Tongue (tissue), 1 donor: ENCODE measurements at regions not wholly inside any gene's neighbourhood (a gene's known extent, or its start where the extent isn't known, plus 50 kb on each side); places are given as distances from the start of the nearest gene placed in this dataset.
"Not testable (repeated sequence)": the region's sequence is repeated elsewhere in the genome, so short reads cannot be mapped to it uniquely, and the experiment has no call there.

Experiments
- DNase-seq: peaks from one replicate; pipeline ENCODE4 v3.0.0-alpha.2; 2015

DNA sequence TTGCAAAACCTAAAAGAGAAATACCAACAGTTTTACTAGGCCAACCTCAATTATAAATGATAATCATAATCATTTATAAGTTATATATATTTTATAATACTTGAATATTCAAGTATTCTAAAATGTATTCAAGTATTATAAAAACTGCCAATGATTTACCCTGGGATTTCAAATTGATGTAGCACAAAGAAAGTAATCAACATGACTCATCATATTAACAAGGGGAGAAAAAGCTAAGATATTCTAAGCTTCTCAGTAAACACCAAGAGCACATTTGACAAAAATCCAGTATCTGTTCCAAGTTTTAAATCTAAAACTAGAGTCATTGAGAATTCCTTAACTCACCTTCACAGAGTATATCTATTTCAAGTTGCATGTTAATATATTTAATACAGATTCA lies 56.1 kb downstream of the CAPZA3 start:
- DNase-seq, result no peak

DNA sequence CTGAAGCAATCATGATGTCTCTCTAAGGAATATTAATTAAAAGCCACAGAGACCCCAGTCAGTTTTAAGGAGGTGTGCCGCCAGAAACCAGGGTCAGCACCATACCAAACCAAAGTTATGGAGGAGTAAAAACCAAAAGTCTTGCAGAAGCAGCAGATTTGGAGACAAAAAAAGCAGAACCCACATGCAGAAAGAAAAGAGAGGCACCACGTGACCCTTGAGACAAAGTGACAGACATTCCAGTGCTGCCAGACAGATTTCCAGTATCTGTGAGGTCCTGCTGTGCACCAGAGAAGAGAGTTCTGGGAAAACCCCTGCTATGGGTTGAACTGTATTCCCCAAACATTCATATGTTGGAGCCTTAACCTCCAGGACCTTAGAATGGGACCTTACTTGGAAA lies 59.7 kb downstream of the CAPZA3 start:
- no peak for DNase-seq

DNA sequence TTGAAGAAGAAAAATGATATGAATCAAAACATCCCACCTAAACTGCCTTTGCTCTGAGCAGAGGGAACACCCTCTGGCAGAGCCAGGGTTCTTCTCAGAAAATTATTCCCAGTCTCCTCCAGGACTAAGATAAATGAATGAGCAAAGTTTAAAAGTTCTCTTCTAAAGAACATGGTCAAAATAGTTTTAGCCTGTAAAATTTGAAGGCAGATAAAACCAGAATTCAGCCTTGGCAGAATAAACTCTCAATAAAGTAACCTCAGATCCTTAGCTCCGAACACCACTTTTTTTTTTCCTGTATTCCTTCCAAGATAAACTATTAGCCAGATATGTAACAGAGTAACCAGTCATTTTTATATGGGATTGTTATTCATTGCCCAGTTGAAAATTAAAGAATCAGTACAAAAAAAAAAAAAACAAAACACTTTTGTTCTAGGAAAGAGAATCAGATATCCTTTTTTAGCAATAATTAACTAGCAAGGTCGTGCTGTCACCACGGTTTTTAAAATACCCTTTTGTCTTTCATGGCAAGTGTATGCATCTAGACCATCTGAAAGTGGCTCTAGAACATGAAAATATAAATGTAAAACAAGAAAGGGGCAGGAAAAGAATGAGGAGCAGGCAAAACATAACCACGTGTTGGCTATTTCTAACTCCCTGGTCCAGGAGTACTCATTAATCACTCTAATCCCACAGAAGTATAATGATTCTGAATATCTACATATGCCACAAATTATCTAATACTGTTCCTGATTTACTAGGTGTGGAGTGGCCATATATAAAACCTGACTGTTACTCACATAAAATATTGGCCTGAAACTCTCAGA lies 60.8 kb downstream of the CAPZA3 start:
- no peak for DNase-seq

DNA sequence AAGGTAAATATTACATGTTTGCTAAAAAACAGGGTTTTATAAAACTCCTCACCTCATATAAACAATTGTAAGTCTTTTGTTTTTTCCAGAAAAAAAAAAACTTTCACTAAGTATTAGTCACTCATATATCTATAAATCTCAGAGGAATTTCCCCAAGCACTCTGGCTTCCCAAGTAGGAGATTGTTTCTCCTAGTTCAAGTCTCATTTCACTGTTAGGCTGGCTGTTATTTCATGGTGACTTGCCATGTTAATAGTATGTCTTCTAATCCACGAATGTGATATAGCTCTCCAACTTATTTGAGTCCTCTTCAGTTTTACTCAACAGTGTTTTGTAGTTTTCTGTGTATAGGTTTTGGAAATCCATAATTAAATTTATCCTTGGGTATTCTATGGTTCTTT lies 61.6 kb downstream of the CAPZA3 start:
- DNase-seq, result no peak

DNA sequence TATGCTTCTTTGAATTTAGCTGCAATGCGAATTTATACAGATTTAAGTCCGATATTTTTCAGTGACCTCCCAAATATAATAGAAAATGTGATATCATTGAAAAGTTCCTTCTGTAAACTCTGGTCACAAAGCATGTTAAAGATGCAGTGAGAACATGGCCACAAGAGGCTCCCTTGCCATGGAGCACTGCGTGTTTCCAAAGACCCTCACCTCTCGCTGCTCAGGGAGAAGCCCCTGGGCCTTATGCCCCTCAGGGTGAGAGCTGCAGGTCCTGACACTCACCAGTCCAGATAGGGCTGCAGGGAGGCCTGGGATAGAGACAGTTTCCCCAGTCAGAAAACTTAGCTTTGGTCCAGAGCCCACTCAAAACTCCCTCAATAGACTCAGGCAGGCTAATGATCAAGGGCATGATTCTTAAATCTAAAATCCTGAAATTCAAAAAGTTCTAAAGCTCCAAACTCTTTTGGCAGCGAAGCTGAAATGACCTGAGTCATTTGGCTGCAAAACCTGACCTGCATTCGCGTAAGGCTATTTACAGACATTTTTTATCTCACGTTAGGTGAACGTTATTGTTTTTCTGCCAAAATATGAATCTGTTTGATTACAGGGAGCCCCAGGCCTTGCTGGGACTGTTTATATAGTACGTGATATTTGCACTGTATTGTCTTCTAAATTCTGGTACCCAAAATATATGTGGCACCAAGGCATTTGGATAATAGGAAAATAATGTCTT lies 67.8 kb downstream of the CAPZA3 start:
- no peak for DNase-seq

DNA sequence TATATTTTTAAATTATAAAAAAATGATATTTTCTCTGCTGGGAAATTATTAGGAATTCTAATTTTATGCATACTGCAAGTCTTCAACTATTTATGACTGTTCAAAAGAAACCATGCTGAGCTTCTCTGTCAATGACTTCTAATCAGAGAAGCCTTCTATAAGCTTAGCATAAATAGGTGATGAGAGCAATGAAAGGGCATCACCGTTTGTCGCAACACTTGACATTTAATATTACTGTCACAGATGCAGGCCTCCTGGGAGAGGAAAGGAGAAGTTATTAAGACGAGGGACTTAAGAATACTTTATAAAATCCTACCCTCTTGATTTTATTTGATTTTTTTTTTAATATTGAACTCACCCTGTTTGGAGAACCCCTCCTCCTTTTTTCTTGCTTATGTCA lies 69.8 kb downstream of the CAPZA3 start:
- DNase-seq, result no peak

DNA sequence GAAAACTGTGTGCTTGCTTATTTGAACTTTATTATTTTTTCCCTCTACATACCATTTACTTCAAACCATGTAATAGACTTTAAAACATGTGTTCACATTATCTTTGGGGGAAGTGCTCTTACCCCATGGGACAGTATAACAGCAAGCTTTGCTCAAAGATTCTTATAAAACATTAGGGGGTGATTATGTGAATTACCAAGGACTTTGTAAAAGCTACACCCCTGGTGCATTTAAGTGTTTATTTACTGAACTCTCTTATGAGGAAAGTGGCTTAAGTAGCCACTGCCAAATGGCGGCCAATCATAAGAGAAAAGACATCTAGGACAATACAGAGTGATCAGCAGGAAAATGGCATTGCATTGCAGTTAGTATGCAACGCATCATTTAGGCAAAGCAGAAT lies 70.3 kb downstream of the CAPZA3 start:
- no peak for DNase-seq

DNA sequence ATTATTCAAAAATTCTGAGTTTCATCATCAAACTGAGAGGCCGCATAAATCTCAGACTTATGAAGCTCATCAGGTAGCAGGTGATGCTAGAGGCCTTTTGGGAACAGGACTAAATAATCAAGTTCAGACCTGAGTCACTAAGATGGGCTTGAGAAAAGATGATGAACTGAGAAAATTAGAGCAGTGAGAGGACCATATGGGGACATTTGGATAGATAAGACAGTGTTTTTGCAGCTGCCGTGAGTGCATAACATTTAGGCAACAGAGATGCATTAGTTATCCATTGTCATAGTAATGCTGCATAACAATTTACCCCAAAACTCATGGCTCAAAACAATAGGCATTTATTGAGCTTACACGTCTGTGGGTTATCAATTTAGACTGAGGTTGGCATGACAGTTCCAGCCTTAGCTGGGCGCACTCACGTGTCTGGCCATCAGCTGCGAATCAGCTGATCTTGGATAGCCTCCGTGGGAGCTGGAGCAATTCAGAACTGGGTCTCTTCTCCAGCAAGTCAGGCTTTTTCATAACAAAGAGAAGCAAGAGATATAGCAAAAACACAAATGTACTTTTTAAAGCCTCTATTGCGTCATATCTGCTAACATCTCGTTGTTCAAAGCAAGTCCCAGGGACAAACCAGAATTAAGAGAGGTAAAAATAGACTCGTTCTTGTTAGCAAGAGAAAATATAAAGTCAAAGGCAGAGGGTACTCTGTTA lies 72.8 kb downstream of the CAPZA3 start:
- DNase-seq, result no peak

DNA sequence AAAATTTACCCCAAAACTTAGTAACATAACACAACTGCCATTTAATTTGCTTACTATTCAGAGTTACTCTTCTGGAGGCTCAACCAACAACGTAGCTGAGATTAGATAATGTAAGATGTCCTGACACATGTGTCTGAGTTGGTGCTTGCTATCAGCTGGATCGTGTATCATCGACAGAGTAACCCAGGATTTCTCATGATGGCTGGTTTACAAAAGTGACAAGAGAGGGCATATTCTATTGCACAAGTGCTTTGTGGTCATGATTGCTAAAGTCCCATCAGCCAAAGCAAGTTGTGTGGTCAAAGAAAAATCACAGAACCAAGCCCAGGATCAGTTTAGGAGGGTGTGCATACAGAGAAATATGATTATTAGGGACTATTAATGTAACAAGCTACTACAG lies 73.4 kb downstream of the CAPZA3 start:
- DNase-seq, result no peak

DNA sequence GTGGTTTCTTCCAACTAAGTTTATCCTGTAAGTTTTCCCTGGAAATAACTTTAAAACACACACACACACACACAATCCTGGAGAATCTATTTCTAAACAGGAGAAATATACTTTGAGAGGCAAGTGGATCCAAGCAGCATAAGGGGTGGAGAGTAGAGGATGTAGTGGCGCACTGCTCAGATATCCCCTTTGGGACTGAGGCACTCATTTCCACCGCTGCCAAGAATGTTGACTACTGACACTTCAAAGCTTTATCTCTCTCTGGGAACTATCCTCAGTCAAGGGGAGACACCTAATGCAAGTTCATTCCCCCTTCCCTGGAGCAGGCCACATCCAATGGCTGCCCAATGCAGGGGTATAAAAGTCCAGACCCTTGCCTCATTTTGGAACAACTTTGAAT lies 75.8 kb downstream of the CAPZA3 start:
- DNase-seq, result no peak

DNA sequence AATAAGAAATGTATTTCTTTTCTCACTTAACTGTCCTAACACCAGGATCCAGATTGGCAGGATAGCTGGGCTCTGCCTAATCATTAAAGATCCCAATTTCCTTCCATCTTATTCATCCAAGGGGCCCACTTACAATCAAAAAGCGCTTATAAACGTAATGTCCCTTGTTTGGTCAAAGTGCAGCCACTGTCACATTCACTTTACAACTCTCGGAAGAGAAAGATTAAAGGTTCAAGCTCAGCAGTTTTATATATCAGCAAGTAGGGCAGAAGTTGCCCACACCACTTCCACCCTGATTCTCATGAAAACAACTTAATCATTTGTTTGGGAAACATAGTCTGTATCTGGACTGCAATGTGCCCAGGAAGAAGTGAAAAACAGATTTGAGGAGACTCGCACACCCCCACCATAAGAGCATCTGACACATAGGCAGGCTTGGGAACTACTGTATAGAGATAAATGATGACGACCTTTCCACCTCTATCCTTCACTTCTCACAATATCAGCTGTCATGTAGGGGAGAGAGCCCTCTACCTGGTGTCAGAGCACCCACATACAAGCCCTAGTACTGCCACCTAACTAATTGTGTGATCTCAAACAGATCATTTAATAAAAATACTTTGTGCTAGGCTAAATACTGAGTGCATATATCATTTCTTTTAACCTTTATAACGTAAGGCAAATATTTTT lies 80.8 kb downstream of the CAPZA3 start:
- no peak for DNase-seq

DNA sequence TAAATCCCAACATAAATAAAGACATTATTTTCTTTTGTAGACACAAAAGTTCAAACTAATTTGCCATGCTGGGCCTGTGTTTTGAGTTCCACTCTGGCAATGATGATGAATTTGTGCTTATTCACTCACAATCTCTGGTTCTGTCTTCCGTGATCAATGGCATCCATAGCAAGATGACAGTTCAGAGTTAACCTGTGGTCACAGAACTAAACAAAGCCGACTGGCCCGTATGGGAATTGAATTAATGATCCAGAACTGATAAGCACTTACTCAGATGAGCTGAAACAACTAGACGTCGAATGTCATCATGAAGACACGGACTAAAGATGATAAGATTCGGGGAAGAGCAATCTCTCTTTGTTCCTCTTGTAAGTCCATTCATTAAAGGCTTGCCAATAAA lies 81.6 kb downstream of the CAPZA3 start:
- DNase-seq, result no peak

DNA sequence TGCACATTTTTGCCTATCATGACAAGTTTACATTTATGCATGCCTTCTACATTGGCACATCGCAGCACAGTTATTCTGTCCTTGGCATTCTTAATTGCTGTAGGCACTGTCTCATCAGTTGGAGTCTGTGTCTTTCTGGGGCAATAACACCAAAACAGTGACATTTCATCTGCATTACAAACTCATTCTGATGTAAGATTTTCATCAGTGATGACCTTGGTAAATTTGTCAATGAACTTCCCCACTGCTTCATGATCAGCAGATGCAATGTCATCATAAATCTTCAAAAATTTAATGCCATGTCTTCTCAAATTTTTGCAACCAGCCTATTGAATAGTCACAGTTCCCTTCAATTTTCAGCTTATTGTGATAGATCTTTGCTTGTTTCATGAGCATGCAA lies 85.5 kb downstream of the CAPZA3 start:
- no peak for DNase-seq

DNA sequence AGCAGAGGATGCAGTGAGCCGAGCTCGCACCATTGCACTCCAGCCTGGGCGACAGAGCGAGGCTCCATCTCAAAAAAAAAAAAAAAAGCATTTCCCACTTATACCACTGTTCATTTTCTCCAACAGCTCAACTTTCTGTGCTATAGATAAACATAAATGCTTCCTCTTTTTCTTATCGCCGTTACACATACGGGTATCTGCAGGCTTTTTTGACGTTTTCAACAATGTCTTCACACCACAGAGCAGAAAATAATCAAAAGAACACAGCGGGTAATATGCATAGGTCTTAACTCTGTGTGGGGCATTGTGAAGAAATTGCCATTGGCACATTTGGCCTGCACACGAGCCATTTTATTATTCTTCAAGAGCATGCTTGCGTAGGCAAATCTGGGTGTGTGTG lies 86.4 kb downstream of the CAPZA3 start:
- DNase-seq, result no peak

DNA sequence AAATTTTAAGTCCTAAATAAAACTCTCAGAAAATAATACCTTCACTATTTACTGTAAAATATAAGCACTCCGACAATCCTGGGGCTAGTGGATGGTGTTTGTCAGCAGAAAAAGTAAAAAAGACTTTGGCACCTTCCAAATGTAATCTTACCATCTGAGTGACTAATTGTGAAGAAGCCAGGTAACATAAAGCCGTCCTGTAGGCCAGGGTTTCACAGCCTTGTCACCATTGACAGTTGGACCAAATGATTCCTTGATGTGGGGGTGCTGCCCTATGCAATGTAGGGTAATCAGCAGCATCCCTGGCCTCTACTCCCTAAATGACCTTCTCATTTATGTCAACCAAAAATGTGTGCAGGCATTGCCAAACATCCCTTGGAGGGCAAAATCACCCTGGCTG lies 87.2 kb downstream of the CAPZA3 start:
- DNase-seq, result no peak

DNA sequence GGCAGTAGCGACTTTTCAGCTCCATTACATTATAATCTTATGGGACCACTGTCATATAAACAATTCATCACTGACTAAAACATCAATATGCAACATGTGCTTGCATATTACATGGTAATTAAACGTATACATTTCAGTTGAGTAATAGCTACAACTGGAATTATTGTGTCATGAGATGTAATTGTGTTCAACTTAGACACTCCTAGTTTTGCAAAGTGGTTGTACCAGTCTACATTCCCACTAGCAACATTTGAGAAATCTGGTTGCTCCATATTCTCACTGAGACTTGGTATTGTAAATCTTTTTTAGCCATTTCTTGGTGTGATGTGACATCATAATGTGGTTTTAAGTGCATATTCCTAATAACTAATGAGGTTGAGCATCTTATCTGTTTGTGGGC lies 90.0 kb downstream of the CAPZA3 start:
- no peak for DNase-seq

DNA sequence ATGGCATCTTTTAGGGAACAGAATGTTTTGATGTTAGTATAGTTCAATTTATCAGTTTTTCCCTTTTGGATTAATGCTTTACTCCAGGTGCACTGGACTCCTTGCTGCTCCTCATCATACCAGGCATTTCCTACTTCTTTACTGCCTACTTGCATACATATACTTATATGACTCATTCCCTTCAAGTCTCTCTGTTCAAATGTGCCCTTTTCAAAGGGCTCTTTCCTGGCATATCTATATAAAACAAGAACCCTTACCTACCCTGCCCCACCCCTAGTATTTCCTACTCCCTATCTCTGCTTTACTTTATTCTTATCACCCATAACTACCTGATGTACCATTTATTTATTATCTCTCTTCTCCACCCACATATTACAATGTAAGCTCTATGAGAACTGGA lies 90.6 kb downstream of the CAPZA3 start:
- no peak for DNase-seq

DNA sequence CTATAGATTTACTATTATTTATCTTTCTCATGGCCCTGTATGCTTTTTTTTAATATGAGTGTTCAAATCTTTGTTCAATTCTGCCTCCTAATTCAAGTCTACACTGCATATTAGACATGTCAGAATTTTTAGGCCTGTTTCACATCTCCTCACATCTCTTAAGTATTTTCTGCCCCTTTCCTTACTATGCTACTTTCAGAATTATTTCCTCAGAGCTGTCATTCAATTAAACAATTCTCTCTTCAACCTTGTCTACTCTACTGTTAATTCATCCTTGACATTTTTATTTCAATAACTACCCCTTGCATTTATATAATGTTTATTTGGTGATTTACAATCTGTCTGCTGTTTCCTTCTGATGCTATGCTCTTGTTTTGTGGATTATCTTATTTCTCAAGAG lies 91.1 kb downstream of the CAPZA3 start:
- no peak for DNase-seq

DNA sequence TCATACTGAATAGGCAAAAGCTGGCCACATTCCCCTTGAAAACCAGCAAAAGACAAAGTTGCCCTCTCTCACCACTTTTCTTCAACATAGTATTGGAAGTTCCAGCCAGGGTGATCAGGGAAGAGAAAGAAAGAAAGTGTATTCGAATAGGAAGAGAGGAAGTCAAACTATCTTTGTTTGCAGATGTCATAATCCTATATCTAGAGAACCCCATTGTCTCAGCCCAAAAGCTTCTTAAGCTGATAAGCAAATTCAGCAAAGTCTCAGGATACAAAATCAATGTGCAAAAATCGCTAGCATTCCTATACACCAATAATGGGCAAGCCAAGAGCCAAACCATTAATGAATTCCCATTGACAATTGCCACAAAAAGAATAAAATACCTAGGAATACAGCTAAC lies 95.0 kb downstream of the CAPZA3 start:
- not testable (repeated sequence) for DNase-seq

DNA sequence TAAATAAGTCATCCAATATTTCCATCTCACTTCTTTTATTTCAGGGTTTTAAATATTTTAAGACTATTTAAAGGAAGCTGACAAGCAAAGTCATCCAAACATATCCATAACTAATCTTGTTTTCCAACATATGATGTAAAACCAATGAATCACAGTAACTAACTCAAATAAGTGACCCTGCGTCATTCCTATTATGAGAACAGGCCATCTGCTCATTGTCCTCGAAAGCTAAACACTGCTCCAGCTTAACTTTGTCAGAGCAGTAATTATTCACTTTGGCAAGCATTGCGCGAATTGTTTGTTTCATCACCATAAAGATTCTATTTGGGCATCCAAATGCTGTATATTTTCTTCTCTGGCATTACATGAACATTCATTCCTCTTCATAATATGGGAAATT lies 99.1 kb downstream of the CAPZA3 start:
- DNase-seq, result peak; percentile 58

DNA sequence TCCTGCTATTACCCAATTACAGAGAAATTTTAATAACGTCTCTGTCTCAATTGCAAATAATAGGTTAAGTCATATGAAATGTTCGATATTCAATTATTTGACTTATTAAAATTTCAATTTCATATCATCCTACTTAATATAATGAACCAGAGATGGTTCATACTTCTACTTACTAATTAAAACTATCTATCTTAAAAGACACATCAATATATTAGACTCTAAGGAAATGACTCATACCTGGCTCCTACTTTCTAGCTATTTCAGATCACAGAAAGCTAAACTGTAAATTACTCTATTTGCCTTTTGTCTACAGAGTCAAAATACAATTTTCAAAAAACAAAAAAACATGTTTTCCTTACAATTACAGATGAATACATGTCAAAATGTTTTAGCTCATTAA lies 99.6 kb downstream of the CAPZA3 start:
- DNase-seq, result no peak

DNA sequence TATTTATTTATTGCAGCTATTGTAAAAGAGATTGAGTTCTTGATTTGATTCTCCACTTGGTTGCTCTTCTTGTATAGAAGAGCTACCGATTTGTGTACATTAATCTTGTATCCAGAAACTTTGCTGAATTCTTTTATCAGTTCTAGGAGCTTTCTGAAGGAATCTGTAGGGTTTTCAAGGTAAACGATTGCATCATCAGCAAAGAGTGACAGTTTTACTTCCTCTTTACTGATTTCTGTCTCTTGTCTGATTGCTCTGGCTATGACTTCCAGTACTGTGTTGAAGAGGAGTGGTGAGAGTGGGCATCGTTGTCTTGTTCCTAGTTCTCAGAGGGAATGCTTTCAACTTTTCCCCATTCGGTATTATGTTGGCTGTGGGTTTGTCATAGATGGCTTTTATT lies 103.1 kb downstream of the CAPZA3 start:
- DNase-seq, result not testable (repeated sequence)

DNA sequence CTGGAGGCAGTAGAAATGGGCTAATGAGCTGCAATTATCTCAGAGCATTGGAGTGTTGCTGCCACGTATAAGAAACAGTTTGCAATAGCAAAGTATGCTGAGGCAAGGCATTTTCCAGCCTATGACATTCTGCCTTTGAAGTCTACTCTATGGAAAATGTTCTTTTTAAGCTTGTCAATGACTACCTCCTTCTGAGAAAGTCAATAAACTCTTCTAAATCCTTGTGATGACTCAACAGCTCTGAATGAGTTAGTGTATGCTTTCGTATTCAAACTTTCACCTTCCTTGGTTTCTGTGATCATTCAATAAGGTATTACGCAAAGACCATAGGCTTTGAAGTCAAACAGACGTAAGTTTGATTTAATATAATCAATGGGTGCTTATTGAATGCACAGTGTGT lies 111.2 kb downstream of the CAPZA3 start:
- no peak for DNase-seq
